ENCODE measurements at regions not wholly inside any gene's neighbourhood (a gene's known extent, or its start where the extent isn't known, plus 50 kb on each side); places are given as distances from the start of the nearest gene placed in this dataset.

- H3K9me3 ChIP-seq (ENCODE audit: insufficient read depth, low read depth, low read length), result no peaks in the 10 kb centered on the region
- no peak overlapping the region for H3K4me3 ChIP-seq (ENCODE audit: insufficient read depth, low read depth, low read length)
- FAIRE-seq (no peak), DNase-seq (ENCODE audit: low read depth) (no peak)
- H3K36me3 ChIP-seq (ENCODE audit: insufficient read depth, low read length), result no peaks in the 10 kb centered on the region
- Mint-ChIP-seq H3K27ac (ENCODE audit: unreplicated experiment) (no peak overlapping the region), H3K36me3 (ENCODE audit: low read depth, unreplicated experiment) (no peaks in the 10 kb centered on the region), H3K4me1 (ENCODE audit: low read depth, unreplicated experiment) (no peaks in the 10 kb centered on the region), H3K4me3 (ENCODE audit: unreplicated experiment) (no peak overlapping the region), H3K9me3 (ENCODE audit: unreplicated experiment) (no peaks in the 10 kb centered on the region), H3K27me3 (ENCODE audit: low read depth, unreplicated experiment) (no peaks in the 10 kb centered on the region)
- H4K20me1 ChIP-seq (ENCODE audit: insufficient read depth, low read length), result no peaks in the 10 kb centered on the region
- no peak overlapping the region for H2AFZ ChIP-seq (ENCODE audit: low read depth, low read length)
- no peak overlapping the region for H3K4me2 ChIP-seq (ENCODE audit: low read length)
- H3K4me1 ChIP-seq (ENCODE audit: insufficient read depth, low read length), result no peaks in the 10 kb centered on the region
- H3K79me2 ChIP-seq (ENCODE audit: insufficient read depth, low read length), result no peaks in the 10 kb centered on the region
- TF ChIP-seq CTCF (IDR thresholded peaks at IDR 0.05; ENCODE audit: insufficient read depth, low read depth, low read length) (no peak), EZH2 (IDR thresholded peaks at IDR 0.05; ENCODE audit: insufficient read depth, low read length) (no peak)
- no peaks in the 10 kb centered on the region for H3K27me3 ChIP-seq (ENCODE audit: insufficient read depth, low read length)
- no peak overlapping the region for H3K9ac ChIP-seq (ENCODE audit: low read length)
- H3K27ac ChIP-seq (ENCODE audit: low read depth, low read length), result no peak overlapping the region
Observed at GRCh38 chr3:180860180-180860858, 52.2 kb upstream of the FXR1 start.

All from astrocyte (in vitro differentiated cells and primary cell).